Neural cell (in vitro differentiated cells): ENCODE measurements at regions not wholly inside any gene's neighbourhood (a gene's known extent, or its start where the extent isn't known, plus 50 kb on each side); places are given as distances from the start of the nearest gene placed in this dataset.

Experiments
- CTCF ChIP-seq: fragments of 450-650 bp; IDR thresholded peaks from 2 replicates; pipeline ENCODE4 v1.5.1; 2014; ENCODE audit warnings: antibody characterized with exemption, mild to moderate bottlenecking, moderate library complexity; ENCODE audit not compliant: poor library complexity, severe bottlenecking
- EZH2 ChIP-seq: fragments of 200-600, 300-800 bp; shearing (Covaris generic), sonication (generic); IDR thresholded peaks from 2 replicates; pipeline ENCODE4 v1.6.1; 2014; ENCODE audit warnings: antibody characterized with exemption, low read length, borderline replicate concordance, mild to moderate bottlenecking; ENCODE audit not compliant: insufficient read depth, poor library complexity, severe bottlenecking
- SMC3 ChIP-seq: fragments of 450-650 bp; conservative IDR thresholded peaks from 2 replicates; pipeline ENCODE4 v1.6.1; 2014; ENCODE audit warnings: antibody characterized with exemption, mild to moderate bottlenecking, moderate library complexity; ENCODE audit not compliant: poor library complexity

DNA sequence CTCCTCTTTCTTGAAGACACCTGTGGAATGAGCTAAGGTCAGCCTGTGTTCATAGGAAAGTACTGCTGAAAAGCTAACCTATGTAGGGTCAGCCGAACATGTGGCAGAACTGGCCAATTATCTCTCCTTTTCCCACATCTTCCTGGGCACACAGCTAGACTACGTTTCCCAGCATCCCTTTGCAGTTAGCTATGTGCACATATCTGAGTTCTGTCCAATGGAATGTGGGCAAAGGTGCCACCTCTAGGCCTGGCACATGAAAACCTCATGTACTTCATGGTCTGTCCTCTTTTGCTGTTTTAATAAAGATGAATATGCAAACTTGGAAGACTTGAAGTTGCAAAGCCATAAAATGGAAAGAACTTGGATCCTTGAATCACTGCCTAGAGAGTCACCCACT, 352.6 kb downstream of the TNS1 start:
- no peak for TF ChIP-seq CTCF
- TF ChIP-seq SMC3: no peak
- no peak for TF ChIP-seq EZH2
